Activated CD8-positive, alpha-beta memory T cell treated with anti-CD3 and anti-CD28 coated beads, Interleukin-2, amount 10 ng/mL, durations not matched to agents 7 days and 5 days (primary cell): ENCODE measurements at regions not wholly inside any gene's neighbourhood (a gene's known extent, or its start where the extent isn't known, plus 50 kb on each side); places are given as distances from the start of the nearest gene placed in this dataset.
"Not testable (repeated sequence)": the region's sequence is repeated elsewhere in the genome, so short reads cannot be mapped to it uniquely, and the experiment has no call there.

ENCODE experiments used
- ATAC-seq: fragments of 150-1000 bp; cut with Tn5 transposase; one replicate; pipeline ENCODE4 v1.10.0; 2021; ENCODE audit warnings: moderate library complexity
- CTCF ChIA-PET: fragments of 350-600 bp; sonication (Branson Sonifier 250); formaldehyde crosslinking; loops from one replicate; lab custom pipeline; 2021; ENCODE audit warnings: antibody characterized with exemption; lab: Charles Lee
- DNase-seq: peaks from one replicate; pipeline ENCODE4 v3.0.0-alpha.2; 2020
- H3K27ac Mint-ChIP-seq: one replicate; pipeline ENCODE4 v1.8.0; 2021; ENCODE audit warnings: mild to moderate bottlenecking, mixed read lengths
- H3K27me3 Mint-ChIP-seq: one replicate; pipeline ENCODE4 v1.8.0; 2021; ENCODE audit warnings: mixed read lengths
- H3K36me3 Mint-ChIP-seq: one replicate; pipeline ENCODE4 v1.8.0; 2021; ENCODE audit warnings: mild to moderate bottlenecking, mixed read lengths
- H3K4me1 Mint-ChIP-seq: one replicate; pipeline ENCODE4 v1.8.0; 2021; ENCODE audit warnings: mixed read lengths
- H3K4me3 Mint-ChIP-seq: one replicate; pipeline ENCODE4 v1.8.0; 2021; ENCODE audit warnings: mild to moderate bottlenecking, moderate library complexity, mixed read lengths
- H3K9me3 Mint-ChIP-seq: one replicate; pipeline ENCODE4 v1.8.0; 2022; ENCODE audit warnings: low read depth, mixed read lengths

- Mint-ChIP-seq H3K27ac (no peak overlapping the region), H3K27me3 (peaks cover 42% of the 10 kb centered on the region), H3K4me3 (no peak overlapping the region), H3K9me3 (no peaks in the 10 kb centered on the region), H3K4me1 (peaks cover 3% of the 10 kb centered on the region), H3K36me3 (no peaks in the 10 kb centered on the region)
- CTCF ChIA-PET, result no interaction called here
- ATAC-seq (no peak), DNase-seq (no peak)
Observed at GRCh38 chr10:26355241-26355640, 82.9 kb upstream of the APBB1IP start.

- peaks cover 49% of the 10 kb centered on the region for H3K27me3 Mint-ChIP-seq
- H3K9me3 Mint-ChIP-seq, result no peaks in the 10 kb centered on the region
- DNase-seq, result no peak
- H3K4me1 Mint-ChIP-seq, result peaks cover 3% of the 10 kb centered on the region
- no peak overlapping the region for H3K4me3 Mint-ChIP-seq
- no peaks in the 10 kb centered on the region for H3K36me3 Mint-ChIP-seq
- CTCF ChIA-PET, result interaction anchor here (1.0 kb wide), 1 partner anchor 22 kb away, joined by 3 read pairs; no protein-coding TSS in a partner anchor
- no peak overlapping the region for H3K27ac Mint-ChIP-seq
- peak; percentile 20 for ATAC-seq
Observed at GRCh38 chr10:26357203-26357602, 80.9 kb upstream of the APBB1IP start.

DNA sequence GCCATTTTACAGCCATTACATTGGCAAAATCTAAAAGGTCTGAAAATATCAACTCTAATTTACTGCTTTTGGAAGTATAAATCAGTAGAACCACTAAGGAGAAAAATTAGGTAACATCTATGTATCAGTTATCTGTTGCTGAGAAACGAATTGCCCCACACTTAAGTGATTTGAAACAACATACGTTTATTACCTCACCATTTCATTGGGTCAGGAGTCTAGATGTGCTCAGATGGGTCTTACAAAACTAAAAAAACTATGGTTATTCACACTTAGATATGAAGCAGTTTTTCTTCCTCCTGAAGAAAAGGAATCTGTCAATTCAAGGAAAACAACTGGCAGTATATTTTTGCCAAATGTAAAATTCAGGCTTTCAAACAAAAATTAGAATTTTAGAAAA, 80.1 kb upstream of the APBB1IP start:
- ATAC-seq, result no peak

GRCh38 chr10:26359670-26360069, 78.5 kb upstream of the APBB1IP start:
- Mint-ChIP-seq H3K27me3 (peaks cover 36% of the 10 kb centered on the region), H3K27ac (no peak overlapping the region), H3K4me3 (no peak overlapping the region), H3K36me3 (no peaks in the 10 kb centered on the region), H3K9me3 (no peaks in the 10 kb centered on the region), H3K4me1 (peaks cover 3% of the 10 kb centered on the region)
- CTCF ChIA-PET, result no interaction called here
- ATAC-seq (no peak), DNase-seq (no peak)

More for the DNA sequence above, 80.1 kb upstream of the APBB1IP start:
- Mint-ChIP-seq H3K4me3 (no peak overlapping the region), H3K4me1 (peaks cover 3% of the 10 kb centered on the region), H3K27ac (no peak overlapping the region), H3K27me3 (peaks cover 44% of the 10 kb centered on the region), H3K9me3 (no peaks in the 10 kb centered on the region), H3K36me3 (no peaks in the 10 kb centered on the region)
- CTCF ChIA-PET, result no interaction called here
- DNase-seq, result no peak

DNA sequence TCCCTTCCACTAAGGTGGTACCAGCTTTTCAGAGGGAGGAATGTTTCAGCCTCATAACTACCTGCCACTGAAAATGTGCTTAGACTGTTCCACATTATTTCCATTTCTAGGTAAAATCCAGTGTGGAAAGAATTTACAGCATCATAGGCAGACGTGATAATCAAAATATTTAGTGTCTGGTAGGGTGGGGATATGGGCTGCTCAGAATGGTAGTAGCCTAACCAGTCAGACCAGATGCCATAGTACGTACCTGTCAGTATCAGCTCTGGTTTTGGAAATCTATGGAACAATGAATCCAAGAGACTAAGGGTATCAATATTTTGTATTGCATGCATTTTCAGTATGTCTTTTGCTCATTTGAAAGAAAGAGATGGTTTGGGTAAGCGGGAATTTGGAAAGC, 76.8 kb upstream of the APBB1IP start:
- no peaks in the 10 kb centered on the region for H3K36me3 Mint-ChIP-seq
- ATAC-seq (no peak), DNase-seq (no peak)
- H3K27me3 Mint-ChIP-seq, result peaks cover 29% of the 10 kb centered on the region
- peaks cover 3% of the 10 kb centered on the region for H3K4me1 Mint-ChIP-seq
- H3K4me3 Mint-ChIP-seq, result no peak overlapping the region
- no peak overlapping the region for H3K27ac Mint-ChIP-seq
- CTCF ChIA-PET, result no interaction called here
- H3K9me3 Mint-ChIP-seq, result no peaks in the 10 kb centered on the region

DNA sequence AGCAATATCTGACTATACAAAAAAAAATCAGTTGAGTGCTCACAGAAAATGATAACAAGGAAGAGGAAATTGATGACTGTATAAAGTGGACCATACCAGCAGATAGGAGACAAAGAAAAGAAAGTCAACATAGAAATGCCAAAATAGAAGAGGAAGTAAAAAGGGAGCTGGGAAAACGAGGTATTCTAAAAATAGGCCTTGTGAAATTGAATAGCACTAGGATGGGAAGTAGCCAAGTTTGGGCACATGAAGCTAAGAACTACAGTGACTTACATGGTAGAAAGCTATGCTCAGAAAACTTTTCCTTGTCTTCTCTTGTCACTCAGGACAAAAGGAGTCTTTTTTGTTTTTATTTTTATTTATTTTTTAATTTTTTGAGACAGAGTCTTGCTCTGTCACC, 76.2 kb upstream of the APBB1IP start:
- H3K27ac Mint-ChIP-seq, result no peak overlapping the region
- peaks cover 28% of the 10 kb centered on the region for H3K27me3 Mint-ChIP-seq
- no peaks in the 10 kb centered on the region for H3K9me3 Mint-ChIP-seq
- DNase-seq (no peak), ATAC-seq (no peak)
- H3K36me3 Mint-ChIP-seq, result no peaks in the 10 kb centered on the region
- H3K4me3 Mint-ChIP-seq, result no peak overlapping the region
- peaks cover 3% of the 10 kb centered on the region for H3K4me1 Mint-ChIP-seq
- CTCF ChIA-PET, result no interaction called here

DNA sequence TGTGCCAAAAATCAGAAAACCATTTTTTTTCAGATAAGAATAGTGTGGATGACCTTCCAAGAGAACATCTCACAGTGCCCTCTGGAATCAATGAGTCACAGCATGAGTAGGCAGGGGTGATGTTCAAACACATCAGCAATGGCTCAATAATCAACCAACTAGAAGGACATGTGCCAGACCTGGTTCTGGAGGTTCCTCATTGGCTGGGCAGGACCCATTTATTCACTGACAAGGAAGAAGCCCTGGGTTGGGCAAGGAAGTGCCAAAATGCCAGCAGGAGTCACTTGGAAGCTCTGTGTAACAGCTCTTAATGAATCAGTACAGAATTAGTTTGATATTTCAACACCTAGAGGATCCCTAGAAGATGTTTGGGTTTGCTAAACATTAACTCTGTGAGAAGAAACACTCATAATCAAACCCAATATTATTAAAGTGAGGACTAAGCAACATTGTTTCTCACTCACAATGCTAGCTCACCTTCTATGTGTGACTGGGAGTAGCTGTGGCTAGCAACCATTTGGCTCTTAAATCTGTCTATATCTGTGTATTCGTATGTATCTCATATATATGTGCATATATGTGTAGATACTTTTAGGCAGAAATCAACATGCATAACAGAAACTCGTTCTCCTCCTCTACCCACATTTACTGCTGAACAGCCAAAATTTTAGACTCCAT, 72.3 kb upstream of the APBB1IP start:
- CTCF ChIA-PET, result no interaction called here
- no peak for ATAC-seq
- no peak overlapping the region for H3K27ac Mint-ChIP-seq
- DNase-seq, result no peak
- no peaks in the 10 kb centered on the region for H3K4me1 Mint-ChIP-seq
- no peak overlapping the region for H3K4me3 Mint-ChIP-seq
- no peaks in the 10 kb centered on the region for H3K9me3 Mint-ChIP-seq
- peaks cover 17% of the 10 kb centered on the region for H3K27me3 Mint-ChIP-seq
- H3K36me3 Mint-ChIP-seq, result no peaks in the 10 kb centered on the region

- CTCF ChIA-PET, result not testable (repeated sequence)
Observed at GRCh38 chr10:26367035-26367434, 71.1 kb upstream of the APBB1IP start.

DNA sequence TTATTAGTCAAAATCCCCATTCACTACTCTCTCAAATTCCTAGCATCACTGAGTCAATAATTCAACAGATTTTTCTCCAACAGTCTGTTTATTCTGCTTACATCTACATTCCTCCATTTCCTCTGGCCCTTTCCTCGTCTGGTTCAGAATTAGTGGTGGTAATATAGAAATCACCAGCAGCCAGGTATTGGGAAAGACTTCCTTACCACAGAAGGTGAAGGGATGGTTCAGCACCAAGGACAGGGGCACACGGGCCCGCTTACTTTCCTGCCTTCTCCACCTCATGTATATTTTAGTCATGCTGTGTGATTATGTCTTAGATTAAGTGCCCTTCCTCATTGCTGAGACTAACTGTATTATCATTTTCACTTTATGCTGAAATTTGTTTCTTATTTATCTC, 70.4 kb upstream of the APBB1IP start:
- no peak for ATAC-seq
- H3K4me1 Mint-ChIP-seq, result no peaks in the 10 kb centered on the region
- no peak overlapping the region for H3K27ac Mint-ChIP-seq
- no peaks in the 10 kb centered on the region for H3K36me3 Mint-ChIP-seq
- peaks cover 23% of the 10 kb centered on the region for H3K27me3 Mint-ChIP-seq
- no peaks in the 10 kb centered on the region for H3K9me3 Mint-ChIP-seq
- no peak overlapping the region for H3K4me3 Mint-ChIP-seq
- DNase-seq, result peak; percentile 44
- CTCF ChIA-PET, result no interaction called here

More at GRCh38 chr10:26367035-26367434, 71.1 kb upstream of the APBB1IP start:
- not testable (repeated sequence) for H3K4me1 Mint-ChIP-seq, H3K27ac Mint-ChIP-seq, H3K4me3 Mint-ChIP-seq, DNase-seq, H3K36me3 Mint-ChIP-seq, H3K9me3 Mint-ChIP-seq, ATAC-seq
- H3K27me3 Mint-ChIP-seq, result peaks cover 20% of the 10 kb centered on the region

DNA sequence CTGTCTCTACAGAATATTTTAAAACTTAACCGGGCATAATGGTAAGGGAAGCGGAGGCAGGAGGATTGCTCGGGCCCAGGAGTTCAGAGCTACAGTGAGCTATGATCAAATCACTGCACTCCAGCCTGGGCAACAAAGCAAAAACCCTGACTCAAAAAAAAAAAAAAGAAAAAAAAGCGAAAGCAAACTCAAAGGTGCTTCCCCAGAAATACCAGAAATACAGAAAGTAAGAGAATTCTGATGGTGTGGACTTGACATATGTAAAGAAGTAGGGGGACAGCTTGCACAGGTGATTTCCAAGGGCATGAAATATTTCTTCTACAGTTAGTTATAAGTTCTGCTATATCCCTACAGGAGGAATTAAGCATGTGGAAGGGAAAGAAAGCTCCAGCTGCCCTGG, 69.7 kb upstream of the APBB1IP start:
- Mint-ChIP-seq H3K9me3 (no peaks in the 10 kb centered on the region), H3K4me3 (no peak overlapping the region), H3K27ac (no peak overlapping the region), H3K4me1 (no peaks in the 10 kb centered on the region), H3K27me3 (peaks cover 26% of the 10 kb centered on the region), H3K36me3 (no peaks in the 10 kb centered on the region)
- CTCF ChIA-PET, result no interaction called here
- ATAC-seq (no peak), DNase-seq (no peak)

DNA sequence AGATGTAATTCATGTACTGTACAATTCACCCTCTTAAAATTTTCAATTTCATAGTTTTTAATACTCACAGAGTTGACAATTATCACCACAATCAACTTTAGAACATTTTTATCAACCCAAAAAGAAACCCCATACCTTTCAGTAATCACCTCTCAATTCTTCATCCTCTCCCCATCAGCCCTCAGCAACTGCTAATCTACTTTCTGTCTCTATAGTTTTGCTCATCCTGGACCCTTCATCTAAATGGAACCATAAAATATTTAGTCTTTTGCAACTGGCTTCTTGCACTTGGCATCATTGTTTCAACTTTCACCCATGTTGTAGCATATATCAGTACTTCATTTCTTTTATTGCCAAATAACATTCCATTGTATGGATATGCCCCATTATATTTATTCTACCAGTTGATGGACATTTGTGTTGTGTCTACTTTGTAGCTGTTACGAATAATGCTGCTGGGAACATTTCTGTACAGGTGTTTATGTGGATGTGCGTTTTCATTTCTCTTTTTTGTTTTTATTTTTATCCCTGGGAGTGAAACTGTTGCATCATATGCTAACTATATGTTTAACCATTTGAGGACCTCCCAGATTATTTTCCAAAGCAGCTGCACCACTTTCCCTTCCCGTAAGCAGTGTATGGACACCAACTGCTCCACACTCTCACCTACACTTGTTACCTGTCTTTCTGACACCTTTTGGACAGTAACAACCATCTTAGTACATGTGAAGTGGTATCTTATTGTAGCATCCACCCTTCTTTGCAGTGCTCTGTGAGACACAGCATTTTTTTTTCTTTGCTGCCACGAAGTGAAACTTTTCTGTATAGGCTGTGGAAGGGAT, 65.4 kb upstream of the APBB1IP start:
- no peaks in the 10 kb centered on the region for H3K4me1 Mint-ChIP-seq
- peaks cover 30% of the 10 kb centered on the region for H3K27me3 Mint-ChIP-seq
- DNase-seq, result no peak
- H3K36me3 Mint-ChIP-seq, result no peaks in the 10 kb centered on the region
- no peak overlapping the region for H3K4me3 Mint-ChIP-seq
- no peaks in the 10 kb centered on the region for H3K9me3 Mint-ChIP-seq
- CTCF ChIA-PET, result no interaction called here
- ATAC-seq, result no peak
- H3K27ac Mint-ChIP-seq, result no peak overlapping the region

DNA sequence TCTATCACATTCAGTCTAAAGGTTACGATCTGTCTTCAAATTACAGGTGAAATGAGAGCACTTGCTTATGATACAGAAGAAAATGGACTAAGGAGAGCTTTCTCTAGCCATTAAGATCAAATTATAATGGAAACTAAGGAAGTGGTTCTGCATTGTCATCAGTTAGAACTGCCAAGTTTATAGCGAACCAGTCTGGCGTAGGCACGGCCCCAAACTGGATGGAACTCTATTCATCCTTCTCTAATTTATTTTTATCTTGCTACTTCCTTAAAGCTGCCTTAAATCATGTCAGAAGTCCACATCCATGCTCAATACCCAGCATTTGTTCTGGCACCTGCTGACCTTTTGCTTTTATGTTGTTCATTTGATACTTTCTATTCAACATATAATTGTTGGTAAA, 63.7 kb upstream of the APBB1IP start:
- H3K4me1 Mint-ChIP-seq, result no peaks in the 10 kb centered on the region
- peaks cover 22% of the 10 kb centered on the region for H3K27me3 Mint-ChIP-seq
- CTCF ChIA-PET, result no interaction called here
- no peaks in the 10 kb centered on the region for H3K36me3 Mint-ChIP-seq
- H3K4me3 Mint-ChIP-seq, result no peak overlapping the region
- no peak for ATAC-seq
- no peak for DNase-seq
- H3K27ac Mint-ChIP-seq, result no peak overlapping the region
- H3K9me3 Mint-ChIP-seq, result no peaks in the 10 kb centered on the region

DNA sequence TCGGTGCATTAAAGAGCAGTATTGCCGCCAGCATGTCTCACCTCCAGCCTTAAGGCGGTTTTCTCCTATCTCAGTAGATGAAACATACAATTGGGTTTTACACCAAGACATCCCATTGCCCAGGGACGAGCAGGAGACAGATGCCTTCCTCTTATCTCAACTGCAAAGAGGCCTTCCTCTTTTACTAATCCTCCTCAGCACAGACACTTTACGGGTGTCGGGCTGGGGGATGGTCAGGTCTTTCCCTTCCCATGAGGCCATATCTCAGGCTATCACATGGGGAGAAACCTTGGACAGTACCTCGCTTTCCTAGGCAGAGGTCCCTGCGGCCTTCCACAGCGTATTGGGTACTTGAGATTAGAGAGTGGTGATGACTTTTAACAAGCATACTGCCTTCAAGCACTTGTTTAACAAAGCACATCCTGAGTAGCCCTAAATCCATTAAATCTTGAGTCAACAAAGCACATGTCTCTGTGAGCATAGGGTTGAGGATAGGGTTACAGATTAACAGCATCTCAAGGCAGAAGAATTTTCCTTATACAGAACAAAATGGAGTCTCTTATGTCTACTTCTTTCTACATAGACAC, 60.8 kb upstream of the APBB1IP start:
- H3K27me3 Mint-ChIP-seq, result peaks cover 10% of the 10 kb centered on the region
- H3K9me3 Mint-ChIP-seq, H3K36me3 Mint-ChIP-seq, H3K4me1 Mint-ChIP-seq, ATAC-seq, CTCF ChIA-PET, H3K27ac Mint-ChIP-seq, DNase-seq, H3K4me3 Mint-ChIP-seq: not testable (repeated sequence)

DNA sequence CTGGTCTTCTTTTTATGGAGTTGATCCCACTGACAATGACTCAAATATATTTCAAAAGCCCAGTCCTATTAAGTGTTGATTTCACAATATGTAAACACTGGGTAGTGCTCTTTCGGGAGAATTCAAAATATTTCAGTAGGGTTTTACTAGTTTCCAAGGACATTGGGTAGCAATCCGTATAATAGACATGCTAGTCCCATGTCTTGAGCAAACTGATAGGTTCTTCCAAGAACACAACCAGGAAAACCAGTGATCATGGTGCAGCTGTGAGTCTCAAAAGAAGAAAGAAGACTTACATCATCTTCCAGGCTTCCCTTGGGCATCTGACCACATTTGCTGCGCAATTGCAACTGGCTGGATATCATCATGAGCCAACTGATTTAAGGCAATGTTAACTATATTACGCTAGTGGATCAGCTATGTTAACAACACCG, 59.3 kb upstream of the APBB1IP start:
- CTCF ChIA-PET, result no interaction called here
- no peak overlapping the region for H3K4me3 Mint-ChIP-seq
- H3K27me3 Mint-ChIP-seq, result peaks cover 2% of the 10 kb centered on the region
- H3K36me3 Mint-ChIP-seq, result no peaks in the 10 kb centered on the region
- no peaks in the 10 kb centered on the region for H3K9me3 Mint-ChIP-seq
- DNase-seq, result no peak
- no peaks in the 10 kb centered on the region for H3K4me1 Mint-ChIP-seq
- no peak for ATAC-seq
- no peak overlapping the region for H3K27ac Mint-ChIP-seq
